Astrocyte (in vitro differentiated cells and primary cell): ENCODE measurements at regions not wholly inside any gene's neighbourhood (a gene's known extent, or its start where the extent isn't known, plus 50 kb on each side); places are given as distances from the start of the nearest gene placed in this dataset.

Experiments used
- DNase-seq: peaks from one replicate; pipeline ENCODE4 v3.0.0-alpha.2; 2010; ENCODE audit warnings: low read depth
- FAIRE-seq: peaks from 2 replicates; lab custom pipeline; 2011; peaks lifted over from hg19 to GRCh38; lab: Jason Lieb, UNC
- H2AFZ ChIP-seq: 2 replicates; pipeline ENCODE4 v1.6.0; 2012; ENCODE audit warnings: low read depth, low read length, inconsistent platforms
- H3K27ac ChIP-seq: 2 replicates; pipeline ENCODE4 v1.5.1; 2011; ENCODE audit warnings: low read depth, low read length, inconsistent platforms
- H3K27me3 ChIP-seq: 2 replicates; pipeline ENCODE4 v1.6.0; 2011; ENCODE audit warnings: low read length, inconsistent platforms; ENCODE audit not compliant: insufficient read depth
- H3K36me3 ChIP-seq: 2 replicates; pipeline ENCODE4 v1.5.1; 2011; ENCODE audit warnings: low read length, inconsistent platforms; ENCODE audit not compliant: insufficient read depth
- H3K4me1 ChIP-seq: 2 replicates; pipeline ENCODE4 v1.5.1; 2011; ENCODE audit warnings: low read length, inconsistent platforms; ENCODE audit not compliant: insufficient read depth
- H3K4me2 ChIP-seq: 2 replicates; pipeline ENCODE4 v1.6.0; 2012; ENCODE audit warnings: low read length, inconsistent platforms
- H3K4me3 ChIP-seq: 2 replicates; pipeline ENCODE4 v1.5.1; 2011; ENCODE audit warnings: low read depth, mild to moderate bottlenecking, low read length, inconsistent platforms; ENCODE audit not compliant: insufficient read depth
- H3K79me2 ChIP-seq: 2 replicates; pipeline ENCODE4 v1.6.0; 2012; ENCODE audit warnings: mild to moderate bottlenecking, low read length, inconsistent platforms; ENCODE audit not compliant: insufficient read depth
- H3K9ac ChIP-seq: 2 replicates; pipeline ENCODE4 v1.6.0; 2012; ENCODE audit warnings: mild to moderate bottlenecking, low read length, inconsistent platforms
- H3K9me3 ChIP-seq: 2 replicates; pipeline ENCODE4 v1.5.1; 2012; ENCODE audit warnings: low read depth, mild to moderate bottlenecking, low read length, inconsistent platforms; ENCODE audit not compliant: insufficient read depth
- H4K20me1 ChIP-seq: 2 replicates; pipeline ENCODE4 v1.6.0; 2012; ENCODE audit warnings: low read length, inconsistent platforms; ENCODE audit not compliant: insufficient read depth
- H3K27ac Mint-ChIP-seq: one replicate; pipeline ENCODE4 v1.8.0; 2021; ENCODE audit warnings: mild to moderate bottlenecking, mixed read lengths; ENCODE audit not compliant: unreplicated experiment
- H3K27me3 Mint-ChIP-seq: one replicate; pipeline ENCODE4 v1.8.0; 2021; ENCODE audit warnings: low read depth, mixed read lengths; ENCODE audit not compliant: unreplicated experiment
- H3K36me3 Mint-ChIP-seq: one replicate; pipeline ENCODE4 v1.8.0; 2021; ENCODE audit warnings: low read depth, mixed read lengths; ENCODE audit not compliant: unreplicated experiment
- H3K4me1 Mint-ChIP-seq: one replicate; pipeline ENCODE4 v1.8.0; 2021; ENCODE audit warnings: low read depth, mixed read lengths; ENCODE audit not compliant: unreplicated experiment
- H3K4me3 Mint-ChIP-seq: one replicate; pipeline ENCODE4 v1.8.0; 2021; ENCODE audit warnings: mild to moderate bottlenecking, moderate library complexity, mixed read lengths; ENCODE audit not compliant: unreplicated experiment
- H3K9me3 Mint-ChIP-seq: one replicate; pipeline ENCODE4 v1.8.0; 2021; ENCODE audit warnings: mild to moderate bottlenecking, mixed read lengths; ENCODE audit not compliant: unreplicated experiment
- EZH2 ChIP-seq: IDR thresholded peaks from 2 replicates; pipeline ENCODE4 v1.6.1; 2012; ENCODE audit warnings: mild to moderate bottlenecking, low read length, inconsistent platforms; ENCODE audit not compliant: insufficient read depth
- TF ChIP-seq, protein P1 (sequence below): IDR thresholded peaks from 2 replicates; pipeline ENCODE4 v1.5.1; 2011; ENCODE audit warnings: low read depth, mild to moderate bottlenecking, inconsistent platforms, low read length, moderate library complexity; ENCODE audit not compliant: insufficient read depth

DNA sequence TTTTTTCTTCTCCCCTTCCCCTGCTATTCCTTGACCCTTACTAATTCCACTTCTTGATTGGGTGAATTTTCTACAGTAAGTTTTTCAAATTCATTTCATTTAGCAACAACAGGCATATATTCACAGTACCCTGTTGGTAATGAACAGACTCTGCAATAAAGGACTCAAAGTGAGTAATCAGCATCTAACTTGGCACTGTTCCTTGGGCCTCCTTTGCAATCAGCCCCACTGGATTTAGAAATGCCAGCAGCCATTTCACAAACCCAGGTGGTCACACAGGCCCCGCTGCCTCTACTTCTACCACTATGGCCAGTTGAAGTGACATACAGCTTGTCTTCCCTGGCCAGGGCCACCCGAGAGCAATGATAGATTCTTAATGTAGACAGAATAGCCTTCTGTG is 113.8 kb downstream of the CYB561 start:
- FAIRE-seq (no peak), DNase-seq (no peak)
- Histone ChIP-seq H3K79me2 (no peaks in the 10 kb centered on the region), H3K27me3 (no peaks in the 10 kb centered on the region), H3K4me3 (no peak overlapping the region), H3K27ac (no peak overlapping the region), H4K20me1 (no peaks in the 10 kb centered on the region), H3K9me3 (no peaks in the 10 kb centered on the region), H3K36me3 (no peaks in the 10 kb centered on the region), H3K4me2 (no peak overlapping the region), H2AFZ (no peak overlapping the region), H3K4me1 (no peaks in the 10 kb centered on the region), H3K9ac (no peak overlapping the region)
- H3K9me3 Mint-ChIP-seq = no peaks in the 10 kb centered on the region
- H3K4me3 Mint-ChIP-seq = no peak overlapping the region
- peaks cover 6% of the 10 kb centered on the region for H3K36me3 Mint-ChIP-seq
- no peaks in the 10 kb centered on the region for H3K4me1 Mint-ChIP-seq
- no peak for TF ChIP-seq EZH2
- TF ChIP-seq, protein P1, sequence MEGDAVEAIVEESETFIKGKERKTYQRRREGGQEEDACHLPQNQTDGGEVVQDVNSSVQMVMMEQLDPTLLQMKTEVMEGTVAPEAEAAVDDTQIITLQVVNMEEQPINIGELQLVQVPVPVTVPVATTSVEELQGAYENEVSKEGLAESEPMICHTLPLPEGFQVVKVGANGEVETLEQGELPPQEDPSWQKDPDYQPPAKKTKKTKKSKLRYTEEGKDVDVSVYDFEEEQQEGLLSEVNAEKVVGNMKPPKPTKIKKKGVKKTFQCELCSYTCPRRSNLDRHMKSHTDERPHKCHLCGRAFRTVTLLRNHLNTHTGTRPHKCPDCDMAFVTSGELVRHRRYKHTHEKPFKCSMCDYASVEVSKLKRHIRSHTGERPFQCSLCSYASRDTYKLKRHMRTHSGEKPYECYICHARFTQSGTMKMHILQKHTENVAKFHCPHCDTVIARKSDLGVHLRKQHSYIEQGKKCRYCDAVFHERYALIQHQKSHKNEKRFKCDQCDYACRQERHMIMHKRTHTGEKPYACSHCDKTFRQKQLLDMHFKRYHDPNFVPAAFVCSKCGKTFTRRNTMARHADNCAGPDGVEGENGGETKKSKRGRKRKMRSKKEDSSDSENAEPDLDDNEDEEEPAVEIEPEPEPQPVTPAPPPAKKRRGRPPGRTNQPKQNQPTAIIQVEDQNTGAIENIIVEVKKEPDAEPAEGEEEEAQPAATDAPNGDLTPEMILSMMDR = no peak
- H3K27me3 Mint-ChIP-seq = no peaks in the 10 kb centered on the region
- H3K27ac Mint-ChIP-seq = no peak overlapping the region

DNA sequence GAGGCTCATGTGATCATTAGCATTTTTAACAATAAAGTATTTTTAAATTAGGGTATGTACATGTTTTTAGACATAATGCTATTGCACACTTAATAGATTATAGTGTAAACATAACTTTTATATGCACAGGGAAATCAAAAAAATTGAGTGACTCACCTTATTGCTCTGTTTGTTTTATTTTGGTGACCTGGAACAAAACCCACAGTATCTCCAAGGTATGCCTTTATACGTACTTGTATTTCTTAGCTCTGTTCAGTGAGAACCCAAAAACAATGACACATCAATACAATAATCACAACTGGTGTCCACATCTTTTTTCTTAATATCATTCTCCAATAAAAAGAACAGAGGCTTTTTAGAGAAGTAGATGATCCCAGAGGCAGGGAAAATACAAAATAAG is 112.2 kb downstream of the CYB561 start:
- Histone ChIP-seq H3K9me3 (no peaks in the 10 kb centered on the region), H3K36me3 (no peaks in the 10 kb centered on the region), H3K4me3 (no peak overlapping the region), H3K4me2 (no peak overlapping the region), H2AFZ (no peak overlapping the region), H3K27ac (no peak overlapping the region), H3K4me1 (no peaks in the 10 kb centered on the region), H4K20me1 (peaks cover 2% of the 10 kb centered on the region), H3K27me3 (no peaks in the 10 kb centered on the region), H3K9ac (no peak overlapping the region), H3K79me2 (no peaks in the 10 kb centered on the region)
- H3K4me3 Mint-ChIP-seq = no peak overlapping the region
- H3K4me1 Mint-ChIP-seq = no peaks in the 10 kb centered on the region
- FAIRE-seq (no peak), DNase-seq (no peak)
- H3K27ac Mint-ChIP-seq = no peak overlapping the region
- no peaks in the 10 kb centered on the region for H3K27me3 Mint-ChIP-seq
- H3K9me3 Mint-ChIP-seq = no peaks in the 10 kb centered on the region
- TF ChIP-seq EZH2 = no peak
- TF ChIP-seq, protein P1 = no peak
- H3K36me3 Mint-ChIP-seq = peaks cover 6% of the 10 kb centered on the region

DNA sequence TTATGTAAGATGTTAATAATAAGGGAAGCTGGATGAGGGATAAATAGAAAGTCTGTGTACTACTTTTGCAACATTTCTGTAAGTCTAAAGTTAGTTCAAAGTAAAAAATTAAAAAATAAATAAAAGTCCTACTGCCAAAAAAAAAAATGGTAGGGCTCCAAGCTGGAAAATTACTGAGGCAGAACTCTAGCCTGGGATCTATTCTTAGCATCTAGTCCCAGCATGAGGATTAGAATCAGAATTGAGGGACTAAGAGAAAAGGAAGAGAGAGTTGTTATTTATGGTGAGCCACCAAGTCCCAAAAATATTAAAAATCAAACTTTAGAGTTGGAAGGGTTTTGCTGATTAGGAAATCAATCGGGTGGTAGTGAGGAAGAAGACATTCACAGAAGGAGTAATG is 110.3 kb downstream of the CYB561 start:
- Histone ChIP-seq H2AFZ (no peak overlapping the region), H3K4me2 (no peak overlapping the region), H3K27me3 (no peaks in the 10 kb centered on the region), H3K4me3 (no peak overlapping the region), H3K9me3 (no peaks in the 10 kb centered on the region), H3K9ac (no peak overlapping the region), H3K4me1 (no peaks in the 10 kb centered on the region), H3K27ac (no peak overlapping the region), H3K79me2 (no peaks in the 10 kb centered on the region), H3K36me3 (peaks cover under 1% of the 10 kb centered on the region), H4K20me1 (peaks cover 5% of the 10 kb centered on the region)
- TF ChIP-seq EZH2 = no peak
- H3K4me3 Mint-ChIP-seq = no peak overlapping the region
- no peaks in the 10 kb centered on the region for H3K4me1 Mint-ChIP-seq
- H3K36me3 Mint-ChIP-seq = peaks cover 6% of the 10 kb centered on the region
- no peaks in the 10 kb centered on the region for H3K27me3 Mint-ChIP-seq
- H3K9me3 Mint-ChIP-seq = no peaks in the 10 kb centered on the region
- no peak overlapping the region for H3K27ac Mint-ChIP-seq
- DNase-seq = no peak
- FAIRE-seq = no peak
